K562 (cell line): ENCODE measurements at regions not wholly inside any gene's neighbourhood (a gene's known extent, or its start where the extent isn't known, plus 50 kb on each side); places are given as distances from the start of the nearest gene placed in this dataset.

ENCODE experiments used
- CHD7 ChIP-seq: fragments of 200-600 bp; sonication (generic); IDR thresholded peaks from one replicate; pipeline ENCODE4 v1.6.1; 2012; ENCODE audit warnings: mild to moderate bottlenecking, low read depth, low read length, inconsistent platforms
- ELF4 ChIP-seq: fragments of 450-650 bp; formaldehyde crosslinking; IDR thresholded peaks from 2 replicates; pipeline ENCODE4 v1.4.0; 2022; ENCODE audit warnings: missing genetic modification characterization
- HNRNPUL1 ChIP-seq: fragments of 200-400 bp; formaldehyde crosslinking; IDR thresholded peaks from 2 replicates; pipeline ENCODE4 v1.6.1; 2017; ENCODE audit warnings: low read length
- JUND ChIP-seq, 2 experiments: IDR thresholded peaks; 2 replicates in 1 of 2; 3 replicates in 1 of 2; pipeline ENCODE4 v1.6.1; 2011; ENCODE audit warnings: borderline replicate concordance in 2 of 2, low read depth in 2 of 2, low read length in 2 of 2, improper control_type of control experiment in 1 of 2, missing biosample characterization in 1 of 2, missing genetic modification characterization in 1 of 2, missing genetic modification reagents in 1 of 2
- KLF10 ChIP-seq: fragments of 250-450 bp; sonication (Bioruptor Pico); IDR thresholded peaks from 2 replicates; pipeline ENCODE4 v1.6.1; 2021; ENCODE audit warnings: matching md5 sums
- MTA1 ChIP-seq: fragments of 450-650 bp; IDR thresholded peaks from 2 replicates; pipeline ENCODE4 v1.6.1; 2017; ENCODE audit warnings: borderline replicate concordance
- NR2F6 ChIP-seq: fragments of 450-650 bp; formaldehyde crosslinking; IDR thresholded peaks from 2 replicates; pipeline ENCODE4 v1.4.0; 2020; ENCODE audit warnings: mild to moderate bottlenecking
- PHTF2 ChIP-seq: fragments of 250-450 bp; sonication (Bioruptor Pico); IDR thresholded peaks from 2 replicates; pipeline ENCODE4 v1.5.0; 2021; ENCODE audit warnings: mild to moderate bottlenecking
- RAD21 ChIP-seq, 2 experiments: fragments of 250-450 bp in 1 of 2; fragments of 450-650 bp in 1 of 2; sonication (Bioruptor Pico) in 1 of 2; formaldehyde crosslinking in 1 of 2; IDR thresholded peaks in 1 of 2; conservative IDR thresholded peaks in 1 of 2; 2 replicates each; pipeline versions ENCODE4 v1.4.0 to v1.8.0; 2020 to 2022; ENCODE audit warnings: mild to moderate bottlenecking in 2 of 2, moderate library complexity in 1 of 2
- TRIM25 ChIP-seq: fragments of 450-650 bp; IDR thresholded peaks from 2 replicates; pipeline ENCODE4 v1.7.0; 2016; ENCODE audit warnings: borderline replicate concordance
- TF ChIP-seq, protein P1 (sequence below): fragments of 450-650 bp; IDR thresholded peaks from 2 replicates; pipeline ENCODE4 v1.6.1; 2016; ENCODE audit warnings: low read depth, mild to moderate bottlenecking, moderate library complexity
- TF ChIP-seq, protein P2 (sequence below): fragments of 250-450 bp; sonication (Bioruptor Pico); IDR thresholded peaks from 2 replicates; pipeline ENCODE4 v1.8.0; 2022; ENCODE audit warnings: moderate library complexity, mild to moderate bottlenecking, inconsistent platforms

DNA sequence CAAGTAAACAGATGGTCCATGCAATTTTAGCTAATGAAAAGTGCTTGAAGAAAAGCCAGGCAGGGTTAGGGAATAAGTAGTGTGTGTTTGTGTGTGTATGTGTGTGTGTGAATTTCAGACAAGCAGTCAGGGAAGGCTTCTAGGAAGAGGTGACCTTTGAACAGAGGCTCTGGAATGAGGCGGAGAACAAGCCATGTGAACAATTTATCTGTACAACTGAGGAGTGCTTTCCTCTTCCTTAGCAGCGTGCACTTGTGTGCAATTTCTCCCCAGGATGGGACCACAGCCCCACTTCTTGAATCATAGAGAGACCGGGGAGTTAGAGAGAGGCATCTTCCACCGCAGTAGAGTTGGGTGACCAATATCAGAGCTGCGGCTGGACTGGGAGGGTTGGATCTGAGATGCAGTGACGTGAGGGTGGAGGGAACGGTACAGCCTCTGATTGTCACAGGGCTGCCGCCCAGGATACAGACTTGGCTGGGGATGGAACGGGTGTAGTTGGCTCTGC lies 69.2 kb upstream of the FAM171A1 start (continued):
- TF ChIP-seq CHD7 (no peak), RAD21 (CRISPR knock-in tag; conservative IDR thresholded peaks at IDR 0.05 in 1 of 2, IDR thresholded peaks at IDR 0.05 in 1 of 2) (no peak), TRIM25 (no peak), MTA1 (peak; percentile 53; the same call in 1 of the 2 replicates), NR2F6 (CRISPR knock-in tag) (no peak), KLF10 (CRISPR knock-in tag) (no peak), HNRNPUL1 (no peak), ELF4 (CRISPR knock-in tag) (no peak), PHTF2 (CRISPR knock-in tag) (no peak), JUND (IDR thresholded peaks at IDR 0.05; ENCODE audit: borderline replicate concordance, low read depth, low read length) (no peak), JUND (tag; IDR thresholded peaks at IDR 0.05; ENCODE audit: borderline replicate concordance, low read depth, low read length) (no peak)
- TF ChIP-seq, protein P1, sequence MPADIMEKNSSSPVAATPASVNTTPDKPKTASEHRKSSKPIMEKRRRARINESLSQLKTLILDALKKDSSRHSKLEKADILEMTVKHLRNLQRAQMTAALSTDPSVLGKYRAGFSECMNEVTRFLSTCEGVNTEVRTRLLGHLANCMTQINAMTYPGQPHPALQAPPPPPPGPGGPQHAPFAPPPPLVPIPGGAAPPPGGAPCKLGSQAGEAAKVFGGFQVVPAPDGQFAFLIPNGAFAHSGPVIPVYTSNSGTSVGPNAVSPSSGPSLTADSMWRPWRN = no peak
- TF ChIP-seq, protein P2, sequence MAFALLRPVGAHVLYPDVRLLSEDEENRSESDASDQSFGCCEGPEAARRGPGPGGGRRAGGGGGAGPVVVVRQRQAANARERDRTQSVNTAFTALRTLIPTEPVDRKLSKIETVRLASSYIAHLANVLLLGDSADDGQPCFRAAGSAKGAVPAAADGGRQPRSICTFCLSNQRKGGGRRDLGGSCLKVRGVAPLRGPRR = no peak
